ENCODE measurements at regions not wholly inside any gene's neighbourhood (a gene's known extent, or its start where the extent isn't known, plus 50 kb on each side); places are given as distances from the start of the nearest gene placed in this dataset.

DNA sequence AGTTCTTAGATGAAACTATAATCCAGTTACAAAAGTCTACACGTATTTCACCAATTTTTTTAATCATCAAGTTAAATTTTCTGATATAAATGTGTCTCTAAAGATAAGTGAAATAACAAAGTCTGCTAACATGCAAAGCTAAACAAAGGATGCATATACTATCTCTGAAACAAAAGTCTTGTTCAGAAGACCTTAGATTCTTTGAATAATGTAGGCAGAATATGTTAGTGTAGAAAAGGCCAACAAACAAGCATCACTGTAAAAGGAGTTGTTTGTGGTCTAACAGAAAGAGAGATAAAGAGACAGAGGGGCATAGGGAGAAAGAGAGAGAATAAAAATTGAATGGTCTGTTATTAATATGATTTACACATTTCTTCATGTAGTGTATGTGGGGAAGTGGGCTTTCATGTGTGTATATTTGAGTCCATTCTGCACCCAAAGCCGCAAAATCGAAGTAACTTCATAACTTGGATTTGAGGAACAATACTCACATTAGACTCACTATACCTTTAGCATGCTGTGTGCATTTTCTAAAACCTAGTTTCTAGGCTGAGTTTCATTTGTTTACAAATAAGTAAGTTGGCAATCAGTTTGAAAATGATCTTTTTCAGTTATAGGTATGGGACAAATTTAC lies 734.8 kb upstream of the REG3G start:
- no peaks in the 10 kb centered on the region for H3K27me3 ChIP-seq
- no peak for DNase-seq
- TF ChIP-seq, protein P1, sequence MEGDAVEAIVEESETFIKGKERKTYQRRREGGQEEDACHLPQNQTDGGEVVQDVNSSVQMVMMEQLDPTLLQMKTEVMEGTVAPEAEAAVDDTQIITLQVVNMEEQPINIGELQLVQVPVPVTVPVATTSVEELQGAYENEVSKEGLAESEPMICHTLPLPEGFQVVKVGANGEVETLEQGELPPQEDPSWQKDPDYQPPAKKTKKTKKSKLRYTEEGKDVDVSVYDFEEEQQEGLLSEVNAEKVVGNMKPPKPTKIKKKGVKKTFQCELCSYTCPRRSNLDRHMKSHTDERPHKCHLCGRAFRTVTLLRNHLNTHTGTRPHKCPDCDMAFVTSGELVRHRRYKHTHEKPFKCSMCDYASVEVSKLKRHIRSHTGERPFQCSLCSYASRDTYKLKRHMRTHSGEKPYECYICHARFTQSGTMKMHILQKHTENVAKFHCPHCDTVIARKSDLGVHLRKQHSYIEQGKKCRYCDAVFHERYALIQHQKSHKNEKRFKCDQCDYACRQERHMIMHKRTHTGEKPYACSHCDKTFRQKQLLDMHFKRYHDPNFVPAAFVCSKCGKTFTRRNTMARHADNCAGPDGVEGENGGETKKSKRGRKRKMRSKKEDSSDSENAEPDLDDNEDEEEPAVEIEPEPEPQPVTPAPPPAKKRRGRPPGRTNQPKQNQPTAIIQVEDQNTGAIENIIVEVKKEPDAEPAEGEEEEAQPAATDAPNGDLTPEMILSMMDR (IDR thresholded peaks at IDR 0.05), result no peak
- no peak for TF ChIP-seq EP300 (IDR thresholded peaks at IDR 0.05)
- TF ChIP-seq POLR2AphosphoS5 (IDR thresholded peaks at IDR 0.05), result no peak
- TF ChIP-seq POLR2A (IDR thresholded peaks at IDR 0.05), result no peak

DNA sequence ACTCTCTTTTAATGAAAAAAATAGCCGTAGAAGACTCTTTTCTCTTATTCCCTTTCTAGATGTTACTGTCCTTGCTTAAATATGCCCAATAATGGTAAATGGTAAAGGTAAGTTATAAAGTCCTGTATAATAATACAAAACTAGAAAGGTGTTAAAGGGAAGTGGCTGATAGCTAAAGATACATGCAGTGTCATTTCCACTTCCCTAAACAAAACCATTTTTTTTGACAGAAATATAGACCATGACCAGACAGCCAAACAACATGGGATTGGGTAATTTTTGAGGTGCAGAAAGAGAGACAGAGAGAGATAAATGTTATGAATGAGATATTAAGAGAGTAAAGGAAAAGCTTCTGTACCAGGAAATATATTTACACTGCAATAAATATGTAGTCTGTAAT lies 731.7 kb upstream of the REG3G start:
- TF ChIP-seq POLR2A (IDR thresholded peaks at IDR 0.05) (no peak), EP300 (IDR thresholded peaks at IDR 0.05) (no peak)
- Histone ChIP-seq H3K36me3 (no peaks in the 10 kb centered on the region), H3K9me3 (no peaks in the 10 kb centered on the region), H3K4me1 (no peaks in the 10 kb centered on the region), H3K27ac (no peak overlapping the region), H3K4me3 (no peak overlapping the region), H3K27me3 (no peaks in the 10 kb centered on the region)
- no peak for DNase-seq
- intact Hi-C loops (cut with DNase I), result no loop called here
- 40 to 47% methylated on average over 1 of the region's 1 CpG for WGBS, 2 donors

More for the DNA sequence above, 734.8 kb upstream of the REG3G start:
- intact Hi-C loops (cut with DNase I), result no loop called here
- no peaks in the 10 kb centered on the region for H3K36me3 ChIP-seq
- no peak overlapping the region for H3K27ac ChIP-seq
- H3K9me3 ChIP-seq, result no peaks in the 10 kb centered on the region
- H3K4me3 ChIP-seq, result no peak overlapping the region
- H3K4me1 ChIP-seq, result no peaks in the 10 kb centered on the region
- 79 to 89% methylated on average over 3 of the region's 3 CpGs for WGBS, 2 donors

DNA sequence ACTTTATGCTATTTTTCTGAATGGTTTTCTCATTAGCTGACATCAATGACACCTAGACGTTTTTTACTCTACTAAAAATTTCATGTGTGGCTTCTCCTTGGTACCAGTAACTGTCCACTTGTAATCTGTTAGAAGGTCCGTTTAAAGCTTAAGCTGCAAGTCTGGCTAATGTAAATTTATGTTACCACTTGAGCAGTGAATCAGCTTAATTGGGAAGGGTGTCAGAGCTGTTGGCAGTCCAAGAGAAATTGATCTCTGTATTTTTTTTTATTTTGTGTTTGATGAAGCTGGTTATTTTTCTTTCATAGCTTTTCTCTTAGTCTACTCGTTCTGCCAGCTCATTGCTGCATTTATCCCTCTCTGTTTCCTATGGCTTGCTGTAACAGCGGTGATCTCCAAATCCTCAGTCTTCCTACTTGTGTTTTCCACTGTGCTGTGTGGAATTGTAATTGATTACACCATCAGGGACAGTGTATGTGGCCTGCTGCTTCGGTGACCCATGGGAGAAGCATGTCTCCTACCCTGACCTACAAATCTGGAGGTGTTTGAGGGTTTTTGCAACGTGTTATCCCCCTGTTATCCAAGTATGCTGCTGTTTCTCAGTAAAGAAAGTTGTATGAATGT lies 724.2 kb upstream of the REG3G start:
- H3K27ac ChIP-seq, result no peak overlapping the region
- no peaks in the 10 kb centered on the region for H3K9me3 ChIP-seq
- no peaks in the 10 kb centered on the region for H3K4me1 ChIP-seq
- H3K4me3 ChIP-seq, result no peak overlapping the region
- intact Hi-C loops (cut with DNase I), result no loop called here
- H3K27me3 ChIP-seq, result no peaks in the 10 kb centered on the region
- H3K36me3 ChIP-seq, result no peaks in the 10 kb centered on the region
- TF ChIP-seq, protein P1 (IDR thresholded peaks at IDR 0.05), result no peak
- TF ChIP-seq POLR2A (IDR thresholded peaks at IDR 0.05) (no peak), POLR2AphosphoS5 (IDR thresholded peaks at IDR 0.05) (no peak), EP300 (IDR thresholded peaks at IDR 0.05) (no peak)
- DNase-seq, result no peak
- WGBS, 2 donors, result 46 to 57% methylated on average over 6 of the region's 6 CpGs

DNA sequence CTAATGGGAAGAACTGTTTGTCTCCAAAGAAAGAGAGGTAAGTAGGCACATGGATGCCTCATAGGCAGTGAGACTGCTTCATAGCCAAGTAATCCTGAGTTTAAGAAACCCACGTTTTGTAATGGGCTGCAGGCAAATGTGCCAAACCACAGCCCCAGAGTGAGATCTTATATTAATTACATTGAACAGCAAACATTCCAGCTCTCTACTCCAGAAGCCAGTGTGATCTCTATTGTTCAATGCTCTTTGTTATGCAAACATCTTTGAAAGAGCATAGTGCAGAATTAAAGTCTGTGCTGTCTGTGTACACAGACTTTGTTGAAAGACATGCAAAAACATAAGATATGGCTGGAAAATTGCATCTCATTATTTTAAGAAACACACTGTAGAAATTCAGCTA lies 720.8 kb upstream of the REG3G start:
- Histone ChIP-seq H3K4me3 (no peak overlapping the region), H3K9me3 (no peaks in the 10 kb centered on the region), H3K4me1 (no peaks in the 10 kb centered on the region), H3K27me3 (no peaks in the 10 kb centered on the region), H3K27ac (no peak overlapping the region), H3K36me3 (no peaks in the 10 kb centered on the region)
- DNase-seq, result no peak
- no peak for TF ChIP-seq POLR2AphosphoS5 (IDR thresholded peaks at IDR 0.05)
- no peak for TF ChIP-seq POLR2A (IDR thresholded peaks at IDR 0.05)
- TF ChIP-seq, protein P1 (IDR thresholded peaks at IDR 0.05), result no peak
- TF ChIP-seq EP300 (IDR thresholded peaks at IDR 0.05), result no peak
- WGBS, 2 donors, result 9 to 29% methylated on average over 1 of the region's 1 CpG
- intact Hi-C loops (cut with DNase I), result no loop called here

DNA sequence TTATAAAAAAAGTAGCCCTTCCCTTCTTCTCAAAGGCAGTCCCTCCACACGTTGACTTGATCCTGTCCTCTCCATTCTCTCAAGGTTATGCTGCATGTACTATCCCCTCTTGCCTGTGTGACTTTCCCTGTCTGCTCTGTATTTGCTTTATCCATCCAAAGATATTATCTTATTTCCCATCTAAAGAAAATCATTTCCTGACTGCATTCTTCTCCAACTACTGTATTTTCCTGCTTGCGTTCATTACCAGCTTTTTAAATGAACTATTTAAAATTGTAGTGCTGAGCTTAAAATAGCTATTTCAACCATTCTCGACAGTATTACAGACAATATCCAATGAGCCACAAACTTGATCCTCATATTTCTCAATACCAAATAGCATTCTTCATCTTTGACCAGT lies 716.0 kb upstream of the REG3G start:
- H3K4me3 ChIP-seq, result no peak overlapping the region
- H3K36me3 ChIP-seq, result no peaks in the 10 kb centered on the region
- TF ChIP-seq EP300 (IDR thresholded peaks at IDR 0.05), result no peak
- no peak for DNase-seq
- WGBS, 2 donors, result 47 to 54% methylated on average over 3 of the region's 3 CpGs
- no peaks in the 10 kb centered on the region for H3K9me3 ChIP-seq
- no peaks in the 10 kb centered on the region for H3K4me1 ChIP-seq
- intact Hi-C loops (cut with DNase I), result no loop called here
- no peaks in the 10 kb centered on the region for H3K27me3 ChIP-seq
- no peak overlapping the region for H3K27ac ChIP-seq

GRCh38 chr2:78315368-78315767 lies 710.1 kb upstream of the REG3G start:
- H3K4me3 ChIP-seq, result no peak overlapping the region
- no peak overlapping the region for H3K27ac ChIP-seq
- no peaks in the 10 kb centered on the region for H3K27me3 ChIP-seq
- no peak for DNase-seq
- H3K4me1 ChIP-seq, result no peaks in the 10 kb centered on the region
- TF ChIP-seq POLR2A (IDR thresholded peaks at IDR 0.05) (no peak), EP300 (IDR thresholded peaks at IDR 0.05) (no peak), POLR2AphosphoS5 (IDR thresholded peaks at IDR 0.05) (no peak)
- TF ChIP-seq, protein P1 (IDR thresholded peaks at IDR 0.05), result no peak
- no peaks in the 10 kb centered on the region for H3K9me3 ChIP-seq
- intact Hi-C loops (cut with DNase I), result no loop called here
- no peaks in the 10 kb centered on the region for H3K36me3 ChIP-seq

Measured in sigmoid colon (tissue), 6 donors.